Large intestine (tissue), 3 donors: ENCODE measurements at regions not wholly inside any gene's neighbourhood (a gene's known extent, or its start where the extent isn't known, plus 50 kb on each side); places are given as distances from the start of the nearest gene placed in this dataset.

Experiments
- DNase-seq, 2 donors: peaks; one replicate each; pipeline versions ENCODE4 v3.0.0 to v3.0.0-alpha.2; 2013
- H3K27ac ChIP-seq: one replicate; pipeline ENCODE4 v1.5.1; 2013; ENCODE audit warnings: low read length
- H3K27me3 ChIP-seq: 2 replicates; pipeline ENCODE4 v1.6.1; 2013; ENCODE audit warnings: low read length; ENCODE audit not compliant: control insufficient read depth, insufficient read depth
- H3K36me3 ChIP-seq: 2 replicates; pipeline ENCODE4 v1.6.1; 2013; ENCODE audit warnings: low read length; ENCODE audit not compliant: control insufficient read depth, insufficient read depth
- H3K4me1 ChIP-seq: one replicate; pipeline ENCODE4 v1.6.1; 2013; ENCODE audit warnings: low read length; ENCODE audit not compliant: control insufficient read depth, insufficient read depth
- H3K4me3 ChIP-seq: one replicate; pipeline ENCODE4 v1.5.1; 2013; ENCODE audit warnings: low read length
- H3K9me3 ChIP-seq: one replicate; pipeline ENCODE4 v1.6.1; 2013; ENCODE audit warnings: mild to moderate bottlenecking, low read depth, low read length, moderate library complexity; ENCODE audit not compliant: control insufficient read depth
- WGBS: methylation state at CpG from one replicate; pipeline ENCODE4 v1.1.5; 2013; ENCODE audit warnings: low lambda C conversion rate; ENCODE audit not compliant: insufficient coverage; 5-methylcytosine and 5-hydroxymethylcytosine counted together

DNA sequence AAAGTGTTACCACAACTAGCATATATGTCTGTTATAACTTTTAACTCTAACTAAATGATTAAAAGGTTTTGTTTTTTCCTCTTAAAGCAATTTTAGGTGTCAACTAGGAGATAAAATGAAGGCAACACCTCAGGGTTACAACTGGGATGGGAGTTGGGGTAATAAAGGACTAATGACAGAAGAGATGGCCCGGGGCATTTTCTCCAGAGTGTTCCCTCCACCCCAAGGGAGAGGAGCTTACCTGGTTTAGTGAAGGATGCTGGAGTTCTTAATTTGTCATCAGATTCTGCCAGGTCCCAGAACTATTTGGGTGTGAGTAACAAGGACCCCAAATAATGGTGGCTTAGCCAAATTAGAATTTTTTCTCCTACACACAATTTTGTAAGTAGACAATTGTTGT, 260.3 kb downstream of the CD109 start:
- Histone ChIP-seq H3K36me3 (no peaks in the 10 kb centered on the region), H3K9me3 (no peaks in the 10 kb centered on the region), H3K27me3 (no peaks in the 10 kb centered on the region), H3K27ac (no peak overlapping the region), H3K4me1 (no peaks in the 10 kb centered on the region), H3K4me3 (no peak overlapping the region)
- no CpG with 5 or more reads among the region's 1 CpG for WGBS
- DNase-seq = no peak

GRCh38 chr6:73955800-73956199, 259.8 kb downstream of the CD109 start:
- WGBS = 100% methylated on average over 1 of the region's 4 CpGs
- H3K36me3 ChIP-seq = no peaks in the 10 kb centered on the region
- DNase-seq = no peak
- no peaks in the 10 kb centered on the region for H3K27me3 ChIP-seq
- H3K9me3 ChIP-seq = no peaks in the 10 kb centered on the region
- no peaks in the 10 kb centered on the region for H3K4me1 ChIP-seq
- no peak overlapping the region for H3K4me3 ChIP-seq
- H3K27ac ChIP-seq = no peak overlapping the region

DNA sequence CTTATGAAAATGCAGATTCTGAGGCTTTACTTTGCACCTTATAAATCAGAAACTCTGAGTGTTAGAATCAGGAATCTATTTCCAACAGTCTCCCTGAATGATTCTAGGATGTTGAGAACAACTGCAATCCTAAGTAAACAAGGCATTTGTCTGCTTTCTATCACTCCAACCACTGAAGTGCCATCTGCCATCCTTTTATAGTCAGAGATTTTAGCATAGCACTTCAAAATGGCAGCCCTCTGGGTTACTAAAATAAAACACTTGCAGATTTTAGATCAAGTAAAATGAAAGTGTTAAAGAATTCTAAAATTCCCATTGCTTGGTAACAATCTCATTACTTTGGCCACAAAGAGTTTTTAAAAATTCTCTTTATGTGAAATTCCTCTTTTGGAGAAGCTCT, 258.9 kb downstream of the CD109 start:
- Histone ChIP-seq H3K4me1 (no peaks in the 10 kb centered on the region), H3K9me3 (no peaks in the 10 kb centered on the region), H3K27me3 (no peaks in the 10 kb centered on the region), H3K27ac (no peak overlapping the region), H3K4me3 (no peak overlapping the region), H3K36me3 (no peaks in the 10 kb centered on the region)
- no peak for DNase-seq

DNA sequence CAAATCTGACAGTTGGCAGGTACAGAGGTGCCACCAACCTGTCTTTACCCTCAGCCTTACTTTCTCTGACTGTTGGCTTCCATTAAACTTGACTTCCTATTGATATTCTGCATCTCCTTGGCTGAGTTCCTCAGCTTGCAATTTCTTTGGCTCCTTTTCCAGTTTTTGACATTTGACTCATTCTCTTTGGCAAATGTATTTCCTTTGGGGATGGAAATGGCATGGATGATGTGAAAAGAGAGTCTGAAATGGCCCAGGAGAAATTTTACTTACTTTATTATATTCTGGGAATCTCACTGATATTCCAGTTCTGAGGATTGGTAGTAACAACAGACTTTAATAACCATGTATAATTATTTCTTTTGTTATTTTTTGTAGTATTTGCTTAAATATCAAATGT, 255.2 kb downstream of the CD109 start:
- H3K27me3 ChIP-seq = no peaks in the 10 kb centered on the region
- no peaks in the 10 kb centered on the region for H3K36me3 ChIP-seq
- no peaks in the 10 kb centered on the region for H3K9me3 ChIP-seq
- DNase-seq = no peak
- H3K4me1 ChIP-seq = no peaks in the 10 kb centered on the region
- no peak overlapping the region for H3K4me3 ChIP-seq
- H3K27ac ChIP-seq = no peak overlapping the region

GRCh38 chr6:73943930-73944652, 248.1 kb downstream of the CD109 start:
- no peaks in the 10 kb centered on the region for H3K27me3 ChIP-seq

GRCh38 chr6:73943411-73943810, 247.4 kb downstream of the CD109 start:
- no peak for DNase-seq
- Histone ChIP-seq H3K9me3 (no peaks in the 10 kb centered on the region), H3K27me3 (no peaks in the 10 kb centered on the region), H3K27ac (no peak overlapping the region), H3K4me3 (no peak overlapping the region), H3K36me3 (no peaks in the 10 kb centered on the region), H3K4me1 (no peaks in the 10 kb centered on the region)
- no CpG with 5 or more reads among the region's 1 CpG for WGBS

More at GRCh38 chr6:73943930-73944652, 248.1 kb downstream of the CD109 start:
- DNase-seq = no peak
- no peak overlapping the region for H3K27ac ChIP-seq
- H3K4me1 ChIP-seq = no peaks in the 10 kb centered on the region
- H3K4me3 ChIP-seq = no peak overlapping the region
- WGBS = 83% methylated on average over 1 of the region's 1 CpG
- no peaks in the 10 kb centered on the region for H3K36me3 ChIP-seq
- no peaks in the 10 kb centered on the region for H3K9me3 ChIP-seq

DNA sequence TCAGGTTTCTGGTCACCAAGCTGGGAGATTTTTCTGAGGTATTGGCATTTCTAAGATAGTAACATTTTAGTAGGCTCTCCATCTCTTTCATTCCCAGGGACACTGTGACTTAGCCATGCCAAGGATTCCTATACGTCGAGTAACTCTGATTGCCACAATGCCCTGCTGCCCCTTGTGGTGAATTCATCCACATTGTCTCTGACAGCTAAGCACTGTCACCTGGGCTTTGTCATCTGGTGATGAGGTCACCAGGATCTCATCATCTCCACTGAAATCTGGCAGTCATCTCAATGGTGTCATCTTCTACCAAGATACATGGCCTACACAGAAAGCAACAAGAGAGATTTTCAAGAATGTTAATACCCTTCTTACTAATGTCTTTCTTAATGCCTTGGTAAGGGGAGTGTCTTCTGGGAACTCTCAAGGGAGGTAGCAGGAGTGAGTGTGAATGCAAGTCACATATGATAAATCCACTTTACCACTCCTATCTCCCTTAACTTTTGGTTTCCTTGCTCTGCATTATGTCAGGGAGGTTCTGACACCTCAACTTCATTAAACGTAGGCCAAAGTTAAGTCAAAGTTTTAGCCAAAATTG, 246.7 kb downstream of the CD109 start:
- WGBS = 80% methylated on average over 1 of the region's 3 CpGs
- DNase-seq = no peak
- Histone ChIP-seq H3K36me3 (no peaks in the 10 kb centered on the region), H3K27me3 (no peaks in the 10 kb centered on the region), H3K9me3 (no peaks in the 10 kb centered on the region), H3K4me3 (no peak overlapping the region), H3K27ac (no peak overlapping the region), H3K4me1 (no peaks in the 10 kb centered on the region)

GRCh38 chr6:73941892-73942291, 245.9 kb downstream of the CD109 start:
- Histone ChIP-seq H3K27me3 (no peaks in the 10 kb centered on the region), H3K27ac (no peak overlapping the region), H3K4me1 (no peaks in the 10 kb centered on the region), H3K4me3 (no peak overlapping the region), H3K36me3 (no peaks in the 10 kb centered on the region), H3K9me3 (no peaks in the 10 kb centered on the region)
- DNase-seq = no peak

- H3K4me3 ChIP-seq = no peak overlapping the region
- no peaks in the 10 kb centered on the region for H3K27me3 ChIP-seq
- H3K36me3 ChIP-seq = no peaks in the 10 kb centered on the region
- no peaks in the 10 kb centered on the region for H3K4me1 ChIP-seq
- no peak overlapping the region for H3K27ac ChIP-seq
- no peaks in the 10 kb centered on the region for H3K9me3 ChIP-seq
- DNase-seq = no peak
These were observed 241.8 kb downstream of the CD109 start for GRCh38 chr6:73937805-73938204.

DNA sequence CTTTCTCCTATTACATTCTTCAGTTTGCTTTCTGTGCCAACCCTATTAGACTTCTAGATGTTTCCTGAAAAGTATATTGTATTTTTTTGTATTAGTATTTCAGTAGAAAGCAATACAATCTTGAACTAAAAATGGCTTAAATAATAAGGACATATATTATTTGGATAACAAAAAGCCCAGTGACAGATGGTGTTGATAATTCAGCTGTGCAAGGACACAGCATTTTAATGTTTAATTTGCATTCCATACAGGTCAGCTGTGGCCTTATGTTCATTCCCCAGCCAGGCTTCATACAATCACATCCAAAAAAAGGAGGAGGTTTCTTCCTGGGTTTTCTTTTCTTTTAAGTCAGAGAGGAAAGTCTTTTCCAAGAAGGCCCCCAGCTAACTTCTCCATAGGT, 236.9 kb downstream of the CD109 start:
- no peak overlapping the region for H3K4me3 ChIP-seq
- H3K36me3 ChIP-seq = no peaks in the 10 kb centered on the region
- H3K4me1 ChIP-seq = no peaks in the 10 kb centered on the region
- no peaks in the 10 kb centered on the region for H3K9me3 ChIP-seq
- H3K27ac ChIP-seq = no peak overlapping the region
- no peaks in the 10 kb centered on the region for H3K27me3 ChIP-seq
- no peak for DNase-seq

DNA sequence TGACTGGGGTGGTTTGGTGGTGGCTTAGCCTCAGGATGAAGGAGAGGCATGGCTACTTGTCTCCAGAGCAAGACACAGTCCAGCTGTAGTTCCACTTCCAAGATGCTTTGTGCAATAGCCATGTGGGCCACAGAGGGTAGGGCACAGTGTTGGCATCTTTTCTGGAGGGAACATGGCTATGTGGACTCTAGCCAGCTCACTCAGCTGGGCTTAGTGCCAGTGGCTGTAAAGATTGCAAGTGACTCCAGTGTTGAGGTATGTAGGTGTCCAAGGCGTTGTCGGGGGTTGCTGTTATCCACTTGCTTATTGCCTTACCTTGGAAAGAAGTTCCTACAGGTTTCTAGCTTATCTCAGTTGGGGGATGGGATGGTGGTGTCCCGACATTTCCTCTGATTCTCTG, 233.4 kb downstream of the CD109 start:
- no peaks in the 10 kb centered on the region for H3K9me3 ChIP-seq
- no CpG with 5 or more reads among the region's 3 CpGs for WGBS
- H3K4me3 ChIP-seq = no peak overlapping the region
- no peaks in the 10 kb centered on the region for H3K4me1 ChIP-seq
- DNase-seq = no peak
- H3K27me3 ChIP-seq = no peaks in the 10 kb centered on the region
- no peaks in the 10 kb centered on the region for H3K36me3 ChIP-seq
- H3K27ac ChIP-seq = no peak overlapping the region
